ENCODE measurements at regions not wholly inside any gene's neighbourhood (a gene's known extent, or its start where the extent isn't known, plus 50 kb on each side); places are given as distances from the start of the nearest gene placed in this dataset.
"Not testable (repeated sequence)": the region's sequence is repeated elsewhere in the genome, so short reads cannot be mapped to it uniquely, and the experiment has no call there.

DNA sequence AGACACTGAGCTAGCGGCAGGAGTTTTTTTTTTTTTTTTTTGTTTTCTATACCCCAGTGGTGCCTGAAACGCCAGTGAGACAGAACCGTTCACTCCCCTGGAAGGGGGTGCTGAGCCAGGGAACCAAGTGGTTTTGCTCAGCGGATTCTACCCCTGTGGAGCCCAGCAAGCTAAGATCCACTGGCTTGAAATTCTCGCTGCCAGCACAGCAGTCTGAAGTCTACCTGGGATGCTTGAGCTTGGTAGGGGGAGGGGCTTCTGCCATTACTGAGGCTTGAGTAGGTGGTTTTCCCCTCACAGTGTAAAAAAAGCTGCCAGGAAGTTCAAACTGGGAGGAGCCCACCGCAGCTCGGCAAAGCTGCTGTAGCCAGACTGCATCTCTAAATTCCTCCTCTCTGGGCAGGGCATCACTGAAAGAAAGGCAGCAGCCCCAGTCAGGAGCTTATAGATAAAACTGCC is 173.0 kb downstream of the DMAC1 start:
- peak in 2 of 4 experiments; percentile 2 to 5 for DNase-seq (ENCODE audit: low read depth in 4 of 4, low spot score in 1 of 4)

DNA sequence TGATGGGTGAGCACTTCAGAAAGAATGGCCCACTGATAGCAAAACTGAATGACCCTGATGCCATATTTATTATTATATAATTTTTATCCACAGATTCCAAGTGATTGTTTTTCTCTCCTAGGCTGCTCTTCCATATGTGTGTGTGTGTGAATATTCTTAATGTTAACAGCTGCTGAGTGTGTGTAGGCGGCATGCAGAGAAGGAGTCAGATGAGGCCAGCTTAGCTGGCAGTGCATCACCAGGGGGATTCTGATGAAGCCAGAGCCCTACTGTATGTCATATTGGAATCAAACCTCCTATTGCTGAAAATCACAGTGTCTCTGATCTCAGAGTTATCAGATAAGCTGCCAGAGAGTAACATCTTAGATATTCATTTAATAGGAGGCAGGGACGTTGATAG is 177.1 kb downstream of the DMAC1 start:
- DNase-seq (ENCODE audit: low read depth in 4 of 4, low spot score in 1 of 4) = no peak

DNA sequence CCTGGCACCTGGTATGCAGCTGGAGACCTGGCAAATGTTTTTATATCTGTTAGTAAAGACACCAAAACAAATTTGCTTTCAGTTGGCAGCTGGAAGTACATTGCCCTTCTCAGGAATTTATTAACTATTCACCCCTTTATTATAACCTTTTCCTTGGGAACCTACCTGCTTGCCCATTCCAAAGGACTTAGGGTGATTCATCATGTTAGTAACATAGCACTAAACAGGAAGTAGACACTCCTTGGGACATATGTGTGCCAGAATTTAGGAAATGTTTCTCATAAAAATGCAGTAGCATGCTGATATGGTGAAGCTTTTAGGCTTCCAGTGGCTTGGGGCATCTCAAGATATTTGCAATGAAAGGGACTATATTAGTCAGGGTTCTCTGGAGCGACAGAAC is 184.2 kb downstream of the DMAC1 start:
- no peak for DNase-seq (ENCODE audit: low read depth in 4 of 4, low spot score in 1 of 4)

DNA sequence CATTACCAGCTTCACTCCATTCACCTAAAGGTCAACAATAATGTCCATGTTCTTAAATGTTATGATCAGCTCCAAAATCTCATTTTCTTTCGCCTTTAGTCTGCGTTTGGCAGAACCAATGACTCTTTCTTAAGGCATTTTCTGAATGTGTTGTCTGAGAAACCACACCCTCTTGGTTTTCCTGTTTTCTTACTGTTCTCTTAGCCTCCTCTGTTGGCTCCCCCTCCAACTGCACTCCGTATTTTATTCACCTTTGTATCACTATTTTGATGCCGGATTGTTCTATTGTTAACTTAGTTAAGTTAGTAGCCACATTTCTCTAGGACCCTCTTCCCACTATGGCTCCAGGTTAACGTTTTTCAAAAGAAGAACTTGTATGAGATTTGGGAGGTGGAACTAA is 185.6 kb downstream of the DMAC1 start:
- no peak for DNase-seq (ENCODE audit: low read depth in 4 of 4, low spot score in 1 of 4)

- no peak for DNase-seq (ENCODE audit: low read depth in 4 of 4, low spot score in 1 of 4)
Measured at GRCh38 chr9:7608261-7608660, 191.3 kb downstream of the DMAC1 start.

- no peak for DNase-seq (ENCODE audit: low read depth in 4 of 4, low spot score in 1 of 4)
Measured at GRCh38 chr9:7607421-7607820, 192.2 kb downstream of the DMAC1 start.

DNA sequence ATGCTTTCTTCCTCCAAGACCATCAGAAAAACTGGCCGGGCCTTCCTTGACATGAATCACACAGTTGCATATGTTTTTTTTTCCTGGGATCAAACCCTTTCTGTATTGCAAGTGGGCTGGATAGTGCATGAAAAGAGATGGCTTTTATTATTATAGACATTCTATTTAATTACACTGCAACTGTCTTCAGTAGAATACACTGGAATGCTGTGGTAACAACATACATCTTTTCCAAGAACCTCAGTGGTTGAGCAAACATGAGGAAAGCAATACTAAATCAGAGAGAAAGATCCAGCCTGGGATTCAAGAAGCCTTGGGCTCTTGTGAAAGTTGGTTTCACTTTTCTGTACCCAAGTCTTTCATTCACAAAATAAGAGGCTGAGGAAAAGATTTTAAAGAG is 193.0 kb downstream of the DMAC1 start:
- DNase-seq (ENCODE audit: low read depth in 4 of 4, low spot score in 1 of 4) = no peak

GRCh38 chr9:7601739-7602138 is 197.8 kb downstream of the DMAC1 start:
- DNase-seq (ENCODE audit: low read depth in 4 of 4, low spot score in 1 of 4) = no peak

GRCh38 chr9:7597716-7598115 is 201.9 kb downstream of the DMAC1 start:
- DNase-seq (ENCODE audit: low read depth in 4 of 4, low spot score in 1 of 4) = no peak

DNA sequence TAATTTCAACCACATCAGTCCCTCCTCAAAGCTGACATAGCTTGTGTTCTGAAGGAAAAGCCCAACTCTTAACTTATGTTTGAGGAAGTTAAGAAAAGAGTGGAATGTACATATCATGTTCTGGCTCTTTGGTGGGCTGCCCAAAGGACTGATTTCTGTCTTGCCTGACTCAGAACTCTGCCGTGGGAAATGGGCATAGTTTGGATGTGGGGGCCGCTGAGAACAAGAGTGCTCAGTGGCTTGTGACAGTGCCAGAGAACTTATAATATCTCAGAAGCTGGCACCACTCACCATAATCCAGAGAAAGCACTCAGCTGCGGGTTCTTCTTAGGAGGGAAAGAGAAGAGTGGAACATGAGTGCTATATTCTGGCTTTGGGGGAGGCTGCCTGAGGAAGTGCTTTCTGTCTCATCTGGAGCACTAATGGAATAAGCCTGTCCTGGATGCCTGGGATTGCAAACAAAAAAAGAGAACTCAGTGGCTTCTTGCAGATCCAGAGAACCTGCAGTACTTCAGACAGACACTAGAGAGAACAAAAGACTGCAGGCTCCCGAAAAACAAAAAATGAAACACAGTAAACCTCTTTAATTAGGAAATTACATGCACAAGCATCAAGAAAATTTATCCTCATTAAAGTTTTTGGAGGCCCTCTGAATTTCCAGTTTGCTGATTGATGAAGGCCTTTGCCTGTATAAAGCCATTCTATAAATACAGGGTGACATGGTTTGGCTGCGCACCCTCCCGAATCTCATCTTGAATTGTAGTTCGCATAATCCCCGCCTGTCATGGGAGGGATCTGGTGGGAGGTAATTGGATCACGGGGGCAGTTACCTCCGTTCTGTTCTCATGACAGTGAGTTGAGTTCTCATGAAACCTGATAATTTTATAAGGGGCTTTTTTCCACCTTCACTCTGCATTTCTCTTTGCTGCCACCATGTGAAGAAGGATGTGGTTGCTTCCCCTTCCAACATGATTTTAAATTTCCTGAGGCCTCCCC is 207.0 kb downstream of the DMAC1 start:
- no peak for DNase-seq (ENCODE audit: low read depth in 4 of 4, low spot score in 1 of 4)

- no peak for DNase-seq (ENCODE audit: low read depth in 4 of 4, low spot score in 1 of 4)
Measured at GRCh38 chr9:7591501-7591900, 208.1 kb downstream of the DMAC1 start.

DNA sequence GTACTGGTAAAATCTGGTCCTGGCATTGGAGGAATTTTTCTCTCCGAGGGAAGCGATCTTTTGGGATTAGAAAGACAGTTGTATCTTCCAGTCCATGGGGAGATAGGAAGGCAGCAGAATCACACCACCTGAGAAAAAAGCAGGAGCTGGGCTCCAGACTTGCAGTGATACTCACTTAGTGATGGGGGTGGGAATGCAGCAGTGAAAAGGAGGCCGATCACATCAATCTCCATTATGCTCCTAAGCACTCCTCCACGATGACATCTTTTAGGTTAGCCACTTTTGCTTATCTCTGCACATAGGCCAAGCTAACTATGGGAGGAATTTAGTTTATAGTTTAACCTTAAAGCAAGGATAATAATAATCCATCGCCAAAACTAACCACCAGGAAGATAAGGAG is 219.0 kb downstream of the DMAC1 start:
- DNase-seq (ENCODE audit: low read depth in 4 of 4, low spot score in 1 of 4) = no peak

DNA sequence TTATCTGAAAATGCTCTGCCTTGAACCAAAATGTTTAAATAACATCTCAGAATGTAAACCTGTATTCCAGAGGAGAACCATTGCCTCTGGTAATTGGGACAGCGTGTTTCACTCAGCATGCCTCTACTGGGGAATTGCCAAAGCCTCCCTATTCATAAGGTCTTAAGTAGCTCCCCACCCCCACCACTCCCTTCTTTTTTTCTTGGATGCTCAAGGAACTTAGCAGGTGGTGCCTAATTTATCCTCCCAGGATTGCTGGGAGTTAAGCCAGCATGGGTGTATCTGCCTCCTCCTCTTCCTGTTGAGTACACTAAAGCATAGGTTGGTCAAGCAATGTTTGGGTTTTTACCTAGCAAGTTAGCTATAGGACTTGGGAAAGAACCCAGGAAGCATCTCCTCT is 220.2 kb downstream of the DMAC1 start:
- DNase-seq (ENCODE audit: low read depth in 4 of 4, low spot score in 1 of 4) = no peak

DNA sequence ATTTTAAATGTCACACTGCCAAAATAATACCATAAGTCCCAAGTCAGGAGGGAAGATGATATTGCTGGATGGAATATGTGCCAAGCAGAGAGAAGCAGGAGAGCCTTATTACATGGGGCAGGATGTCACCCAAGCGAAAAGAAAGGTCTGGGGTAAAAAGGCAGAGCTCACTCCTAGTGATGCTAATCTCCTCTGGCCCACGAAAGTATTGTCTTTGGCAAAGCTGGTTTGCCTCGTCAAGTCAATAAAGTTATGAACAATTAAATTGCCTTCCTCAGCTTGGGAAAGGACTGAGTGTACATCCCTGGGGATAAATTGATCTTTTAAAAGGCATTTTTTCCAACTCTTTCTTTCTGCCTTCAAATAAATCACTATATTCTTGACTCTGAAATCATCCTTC is 220.6 kb downstream of the DMAC1 start:
- DNase-seq (ENCODE audit: low read depth in 4 of 4, low spot score in 1 of 4) = no peak

GRCh38 chr9:7570107-7570720 is 229.4 kb downstream of the DMAC1 start:
- DNase-seq (ENCODE audit: low read depth in 4 of 4, low spot score in 1 of 4) = peak; percentile 34 to 52 (median 42)

GRCh38 chr9:7567687-7568086 is 231.9 kb downstream of the DMAC1 start:
- DNase-seq (ENCODE audit: low read depth in 4 of 4, low spot score in 1 of 4) = no peak

GRCh38 chr9:7561527-7562080 is 238.0 kb downstream of the DMAC1 start:
- DNase-seq (ENCODE audit: low read depth in 4 of 4, low spot score in 1 of 4) = no peak

DNA sequence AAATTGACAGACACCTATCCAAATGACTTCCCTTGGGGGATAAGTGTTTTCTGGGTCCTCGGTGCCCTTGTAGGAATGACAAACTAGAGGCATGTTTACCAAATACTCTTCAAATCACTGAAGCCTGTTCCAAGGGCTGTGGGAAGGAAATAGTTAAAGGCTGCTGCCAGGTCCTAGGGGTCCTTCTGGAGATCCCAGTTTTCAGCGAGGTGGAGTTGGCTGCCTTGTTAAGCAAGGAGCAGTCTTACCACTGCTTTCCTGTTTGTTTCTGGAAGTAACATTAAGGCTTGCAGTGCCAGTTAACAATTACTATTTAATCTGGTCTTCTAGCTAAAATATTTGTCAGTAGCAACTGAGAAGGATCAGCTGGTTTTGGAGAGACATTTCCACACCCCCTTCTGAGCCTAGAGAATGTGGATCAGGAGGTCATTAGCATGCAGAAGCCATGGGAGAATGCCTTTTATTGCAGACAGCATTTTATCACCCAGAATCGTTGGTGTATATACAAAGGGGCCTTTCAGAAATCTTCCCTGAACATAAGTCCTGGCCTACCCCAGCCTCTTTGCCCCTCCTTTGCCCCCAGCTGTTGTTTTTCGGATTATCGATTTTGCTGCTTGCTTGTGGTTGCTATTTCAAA is 238.8 kb downstream of the DMAC1 start:
- no peak for DNase-seq (ENCODE audit: low read depth in 4 of 4, low spot score in 1 of 4)

DNA sequence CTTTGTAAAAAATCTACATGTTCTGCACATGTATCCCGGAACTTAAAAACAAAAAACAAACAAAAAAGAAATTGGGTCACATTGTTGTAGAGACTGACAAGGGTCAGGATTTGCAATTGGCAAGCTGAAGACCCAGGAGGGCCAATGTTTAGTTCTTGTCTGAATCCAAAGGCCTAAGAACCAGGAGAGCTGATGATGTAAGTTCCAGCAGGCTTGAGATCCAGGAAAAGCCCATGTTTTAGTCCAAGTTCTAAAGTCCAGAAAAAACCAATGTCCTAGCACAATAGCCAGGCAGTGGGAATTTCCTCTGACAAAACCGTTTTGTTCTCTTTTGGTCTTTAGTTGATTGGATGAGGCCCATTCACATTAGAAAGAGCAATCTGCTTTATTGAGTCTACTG is 244.9 kb downstream of the DMAC1 start:
- no peak for DNase-seq (ENCODE audit: low read depth in 4 of 4, low spot score in 1 of 4)

- DNase-seq (ENCODE audit: low read depth in 4 of 4, low spot score in 1 of 4) = not testable (repeated sequence)
Measured at GRCh38 chr9:7552706-7553105, 246.9 kb downstream of the DMAC1 start.

GRCh38 chr9:7549249-7549648 is 250.3 kb downstream of the DMAC1 start:
- DNase-seq (ENCODE audit: low read depth in 4 of 4, low spot score in 1 of 4) = no peak

GRCh38 chr9:7546261-7546660 is 253.3 kb downstream of the DMAC1 start:
- no peak for DNase-seq (ENCODE audit: low read depth in 4 of 4, low spot score in 1 of 4)

All from stimulated activated CD4-positive, alpha-beta T cell treated with anti-CD3 and anti-CD28 coated beads, Interleukin-1b, Interleukin-23, amount 100 ng/mL, for 24 hours (primary cell).